K562 (cell line): ENCODE measurements at regions not wholly inside any gene's neighbourhood (a gene's known extent, or its start where the extent isn't known, plus 50 kb on each side); places are given as distances from the start of the nearest gene placed in this dataset.

Experiments used
- ATAC-seq: fragments of 200-7000 bp; cut with Tn5 transposase; 3 replicates; pipeline ENCODE4 v1.9.1; 2020; ENCODE audit warnings: moderate library complexity
- BruUV-seq: library from RNA; stranded (reverse); fragments of 400-500 nt; replicated peaks from 2 replicates; lab custom pipeline; 2021; lab: Mats Ljungman, UMichigan
- CTCF ChIA-PET: fragments of 300-600 bp; formaldehyde crosslinking; extraction: SDS; loops from one replicate; lab custom pipeline; 2021; ENCODE audit warnings: low intra/inter-chr PET ratio; lab: Yijun Ruan, JAX
- POLR2A ChIA-PET: fragments of 300-600, 350-650 bp; sonication (Branson Sonifier 250); formaldehyde crosslinking; extraction: SDS; loops from one replicate; lab custom pipeline; 2021; ENCODE audit warnings: antibody characterized with exemption, inconsistent platforms; lab: Yijun Ruan, JAX
- DNase-seq, 4 experiments: peaks; one replicate each; pipeline versions ENCODE4 v3.0.0 to v3.0.0-alpha.2; 2011 to 2018; ENCODE audit warnings: low spot score in 3 of 4, mixed read lengths in 3 of 4; ENCODE audit errors: extremely low read depth in 1 of 4
- FAIRE-seq: peaks from 2 replicates; lab custom pipeline; 2011; peaks lifted over from hg19 to GRCh38; lab: Jason Lieb, UNC
- H2AFZ ChIP-seq: 2 replicates; pipeline ENCODE4 v1.6.0; 2011; ENCODE audit warnings: low read depth, low read length, control low read depth, inconsistent platforms
- H3K27ac ChIP-seq: fragments of 200-600 bp; 3 replicates; pipeline ENCODE4 v1.8.0; 2011; ENCODE audit warnings: low read depth, mild to moderate bottlenecking, control low read depth, inconsistent platforms, low read length, moderate library complexity, mixed read lengths; ENCODE audit errors: extremely low read depth
- H3K27me3 ChIP-seq, 2 experiments: fragments of 300-600 bp in 1 of 2; 2 replicates in 1 of 2; 3 replicates in 1 of 2; pipeline versions ENCODE4 v1.6.0 to v1.8.0; 2011; ENCODE audit warnings: inconsistent platforms in 2 of 2, low read length in 2 of 2, mild to moderate bottlenecking in 1 of 2, mixed read lengths in 1 of 2, moderate library complexity in 1 of 2; ENCODE audit not compliant: control insufficient read depth in 2 of 2, insufficient read depth in 2 of 2
- H3K36me3 ChIP-seq: fragments of 300-600 bp; 3 replicates; pipeline ENCODE4 v1.8.0; 2011; ENCODE audit warnings: mild to moderate bottlenecking, low read length, inconsistent platforms; ENCODE audit not compliant: control insufficient read depth, insufficient read depth
- H3K4me1 ChIP-seq, 2 experiments: fragments of 200-600 bp in 1 of 2; replicated peaks in 1 of 2; 2 replicates in 1 of 2; 3 replicates in 1 of 2; pipeline versions ENCODE4 v1.5.1 to v1.8.0; 2011; ENCODE audit warnings: inconsistent platforms in 2 of 2, low read length in 2 of 2, mild to moderate bottlenecking in 1 of 2, mixed read lengths in 1 of 2, moderate library complexity in 1 of 2; ENCODE audit not compliant: control insufficient read depth in 2 of 2, insufficient read depth in 2 of 2
- H3K4me2 ChIP-seq: 2 replicates; pipeline ENCODE4 v1.6.1; 2011; ENCODE audit warnings: low read length, control low read depth, inconsistent platforms, mixed read lengths; ENCODE audit not compliant: insufficient read depth
- H3K4me3 ChIP-seq: fragments of 200-600 bp; sonication (generic), shearing (Covaris generic); 2 replicates; pipeline ENCODE4 v1.5.1; 2016; ENCODE audit warnings: control low read depth, inconsistent platforms
- H3K79me2 ChIP-seq: fragments of 200-600 bp; 3 replicates; pipeline ENCODE4 v1.8.0; 2011; ENCODE audit warnings: low read length, inconsistent platforms; ENCODE audit not compliant: control insufficient read depth, insufficient read depth
- H3K9ac ChIP-seq, 2 experiments: 2 replicates each; pipeline versions ENCODE4 v1.6.0 to v1.6.1; 2011; ENCODE audit warnings: low read depth in 2 of 2, low read length in 2 of 2, control low read depth in 1 of 2, inconsistent platforms in 1 of 2, mild to moderate bottlenecking in 1 of 2, mixed read lengths in 1 of 2; ENCODE audit not compliant: insufficient read depth in 1 of 2
- H3K9me1 ChIP-seq: one replicate; pipeline ENCODE4 v1.6.0; 2011; ENCODE audit warnings: inconsistent platforms, mild to moderate bottlenecking, low read length, moderate library complexity; ENCODE audit not compliant: control insufficient read depth, insufficient read depth
- H3K9me3 ChIP-seq: replicated peaks from 2 replicates; pipeline ENCODE4 v1.5.1; 2011; ENCODE audit warnings: low read depth, low read length, inconsistent platforms; ENCODE audit not compliant: control insufficient read depth, insufficient read depth
- H4K20me1 ChIP-seq: replicated peaks from 2 replicates; pipeline ENCODE4 v1.6.1; 2011; ENCODE audit warnings: low read length, inconsistent platforms, mixed read lengths; ENCODE audit not compliant: control insufficient read depth, insufficient read depth
- BCL6 ChIP-seq: fragments of 250-450 bp; sonication (Bioruptor Pico); IDR thresholded peaks from 2 replicates; pipeline ENCODE4 v1.4.0; 2020
- CBFA2T2 ChIP-seq: fragments of 450-650 bp; conservative IDR thresholded peaks from 2 replicates; pipeline ENCODE4 v1.6.1; 2017; ENCODE audit warnings: mild to moderate bottlenecking
- NFXL1 ChIP-seq: fragments of 450-650 bp; formaldehyde crosslinking; IDR thresholded peaks from 2 replicates; pipeline ENCODE4 v1.4.0; 2021; ENCODE audit warnings: mild to moderate bottlenecking
- NR2C1 ChIP-seq, 2 experiments: fragments of 450-650 bp; IDR thresholded peaks; 2 replicates each; pipeline ENCODE4 v1.6.1; 2017; ENCODE audit warnings: mild to moderate bottlenecking in 2 of 2, antibody characterized with exemption in 1 of 2, inconsistent platforms in 1 of 2, missing compliant biosample characterization in 1 of 2, missing genetic modification characterization in 1 of 2
- RCOR1 ChIP-seq, 2 experiments: IDR thresholded peaks; 2 replicates each; pipeline ENCODE4 v1.6.1; 2012; ENCODE audit warnings: low read depth in 2 of 2, low read length in 2 of 2, borderline replicate concordance in 1 of 2, improper control_type of control experiment in 1 of 2
- TRIM28 ChIP-seq: fragments of 450-650 bp; IDR thresholded peaks from 2 replicates; pipeline ENCODE4 v1.6.1; 2017
- ZNF23 ChIP-seq: fragments of 250-450 bp; sonication (Bioruptor Pico); IDR thresholded peaks from 2 replicates; pipeline ENCODE4 v1.4.0; 2020; ENCODE audit warnings: mild to moderate bottlenecking
- ZNF24 ChIP-seq: fragments of 450-650 bp; IDR thresholded peaks from 2 replicates; pipeline ENCODE4 v1.6.1; 2016
- ZZZ3 ChIP-seq: fragments of 450-650 bp; IDR thresholded peaks from 2 replicates; pipeline ENCODE4 v1.6.1; 2016; ENCODE audit warnings: antibody characterized with exemption, mild to moderate bottlenecking, moderate library complexity
- WGBS: fragments of 100-300 bp; shearing (Covaris generic); methylation state at CpG from one replicate; pipeline ENCODE4 v1.1.6; 2016; ENCODE audit warnings: low coverage, mixed read lengths; ENCODE audit not compliant: insufficient coverage; ENCODE audit errors: missing lambda C conversion rate; 5-methylcytosine and 5-hydroxymethylcytosine counted together
- in situ Hi-C: fragments of 300-500 bp; cut with MboI; formaldehyde crosslinking; loops from 4 replicates; pipeline ENCODE4 v1.15.0; 2018; ENCODE audit warnings: inconsistent platforms, mixed read lengths
- intact Hi-C: fragments of 100-400 bp; cut with micrococcal nuclease; formaldehyde crosslinking; loops from 2 replicates; pipeline ENCODE4 v1.14.2; 2022
- TF ChIP-seq, protein P1 (sequence below): fragments of 450-650 bp; formaldehyde crosslinking; IDR thresholded peaks from 2 replicates; pipeline ENCODE4 v1.4.0; 2020; ENCODE audit warnings: mild to moderate bottlenecking, moderate library complexity

DNA sequence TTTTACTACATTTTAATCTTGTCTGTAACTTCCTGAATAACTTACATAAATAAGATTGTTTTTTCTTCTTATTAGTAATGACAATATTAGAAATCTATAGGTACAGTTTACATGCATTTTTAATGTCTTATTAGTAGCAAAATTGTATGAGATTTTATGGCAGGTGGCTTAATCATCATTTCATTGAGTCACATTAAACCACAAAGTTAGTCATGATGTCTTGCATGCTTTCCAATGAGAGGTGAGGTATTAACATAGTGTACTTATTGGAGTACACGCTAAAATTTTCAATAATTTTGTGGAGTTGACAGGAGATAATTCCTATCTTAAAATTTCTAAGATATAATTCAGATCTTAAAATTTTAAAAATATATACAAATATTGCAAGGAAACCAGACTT is 989.6 kb upstream of the ARRDC3 start:
- Histone ChIP-seq H3K27ac (no peak overlapping the region), H3K4me2 (no peak overlapping the region), H3K9me1 (no peaks in the 10 kb centered on the region), H4K20me1 (no peaks in the 10 kb centered on the region), H3K9me3 (no peaks in the 10 kb centered on the region), H3K9ac (no peak overlapping the region), H3K4me3 (no peak overlapping the region), H3K27me3 (no peaks in the 10 kb centered on the region), H2AFZ (no peak overlapping the region), H3K36me3 (no peaks in the 10 kb centered on the region), H3K79me2 (no peaks in the 10 kb centered on the region), H3K4me1 (no peaks in the 10 kb centered on the region)
- no peak for DNase-seq
- no peak for ATAC-seq
- BruUV-seq = no TSS peak
- CTCF ChIA-PET = no interaction called here
- in situ Hi-C loops = no loop called here
- intact Hi-C loops = no loop called here
- 5% methylated on average over 1 of the region's 1 CpG for WGBS
- TF ChIP-seq BCL6 (CRISPR knock-in tag) = no peak
- no peak for TF ChIP-seq NR2C1 (IDR thresholded peaks at IDR 0.05)
- TF ChIP-seq NR2C1 (tag; IDR thresholded peaks at IDR 0.05) = no peak
- TF ChIP-seq NFXL1 (CRISPR knock-in tag) = no peak
- TF ChIP-seq, protein P1, sequence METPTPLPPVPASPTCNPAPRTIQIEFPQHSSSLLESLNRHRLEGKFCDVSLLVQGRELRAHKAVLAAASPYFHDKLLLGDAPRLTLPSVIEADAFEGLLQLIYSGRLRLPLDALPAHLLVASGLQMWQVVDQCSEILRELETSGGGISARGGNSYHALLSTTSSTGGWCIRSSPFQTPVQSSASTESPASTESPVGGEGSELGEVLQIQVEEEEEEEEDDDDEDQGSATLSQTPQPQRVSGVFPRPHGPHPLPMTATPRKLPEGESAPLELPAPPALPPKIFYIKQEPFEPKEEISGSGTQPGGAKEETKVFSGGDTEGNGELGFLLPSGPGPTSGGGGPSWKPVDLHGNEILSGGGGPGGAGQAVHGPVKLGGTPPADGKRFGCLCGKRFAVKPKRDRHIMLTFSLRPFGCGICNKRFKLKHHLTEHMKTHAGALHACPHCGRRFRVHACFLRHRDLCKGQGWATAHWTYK = no peak
- TF ChIP-seq TRIM28 = no peak
- no peak for FAIRE-seq
- POLR2A ChIA-PET = no interaction called here

DNA sequence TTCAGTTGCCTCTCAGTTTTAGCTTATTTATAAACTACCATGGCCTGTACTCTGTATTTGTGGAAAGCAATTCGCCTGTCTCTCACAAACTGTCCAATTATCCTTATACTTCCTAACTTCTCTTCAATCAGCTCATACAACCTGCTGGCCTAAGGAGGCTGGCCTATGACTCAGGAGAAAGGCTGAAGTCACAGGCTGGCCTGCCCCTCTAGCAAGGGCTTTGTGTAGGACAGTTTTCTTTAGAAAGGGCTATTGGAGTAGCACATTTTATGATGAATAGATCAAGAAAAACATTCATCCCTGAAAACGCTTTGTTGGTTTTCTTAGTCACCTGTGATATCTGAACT is 988.7 kb upstream of the ARRDC3 start:
- FAIRE-seq = no peak
- H4K20me1 ChIP-seq = no peaks in the 10 kb centered on the region
- no peak for ATAC-seq
- no peaks in the 10 kb centered on the region for H3K36me3 ChIP-seq
- BruUV-seq = no TSS peak
- H3K9me1 ChIP-seq = no peaks in the 10 kb centered on the region
- no peaks in the 10 kb centered on the region for H3K79me2 ChIP-seq
- POLR2A ChIA-PET = no interaction called here
- intact Hi-C loops = no loop called here
- H3K27me3 ChIP-seq = no peaks in the 10 kb centered on the region
- no peak overlapping the region for H2AFZ ChIP-seq
- no peak for DNase-seq
- no peak overlapping the region for H3K4me2 ChIP-seq
- no peaks in the 10 kb centered on the region for H3K4me1 ChIP-seq
- WGBS = 0% methylated on average over 2 of the region's 2 CpGs
- TF ChIP-seq ZNF24 (no peak), ZNF23 (CRISPR knock-in tag) (no peak), ZZZ3 (no peak), RCOR1 (IDR thresholded peaks at IDR 0.05; ENCODE audit: borderline replicate concordance in 1 of 2, low read depth in 2 of 2, low read length in 2 of 2) (no peak), CBFA2T2 (no peak)
- TF ChIP-seq, all 486 proteins: peak for 0
- Histone ChIP-seq H3K4me3 (no peak overlapping the region), H3K9me3 (no peaks in the 10 kb centered on the region), H3K9ac (no peak overlapping the region), H3K27ac (no peak overlapping the region)
- CTCF ChIA-PET = no interaction called here
- in situ Hi-C loops = no loop called here
